H7 (cell line): ENCODE measurements at regions not wholly inside any gene's neighbourhood (a gene's known extent, or its start where the extent isn't known, plus 50 kb on each side); places are given as distances from the start of the nearest gene placed in this dataset.

ENCODE experiments used
- DNase-seq: peaks from one replicate; pipeline ENCODE4 v3.0.0; 2012
- H3K27me3 ChIP-seq: 2 replicates; pipeline ENCODE4 v1.6.0; 2011; ENCODE audit warnings: mild to moderate bottlenecking, low read length; ENCODE audit not compliant: control insufficient read depth, insufficient read depth
- H3K36me3 ChIP-seq: replicated peaks from 2 replicates; pipeline ENCODE4 v1.5.1; 2011; ENCODE audit warnings: low read length; ENCODE audit not compliant: control insufficient read depth, insufficient read depth
- H3K4me3 ChIP-seq: 2 replicates; pipeline ENCODE4 v1.5.1; 2011; ENCODE audit warnings: low read depth, mild to moderate bottlenecking, control low read depth, low read length, moderate library complexity; ENCODE audit not compliant: insufficient read depth

DNA sequence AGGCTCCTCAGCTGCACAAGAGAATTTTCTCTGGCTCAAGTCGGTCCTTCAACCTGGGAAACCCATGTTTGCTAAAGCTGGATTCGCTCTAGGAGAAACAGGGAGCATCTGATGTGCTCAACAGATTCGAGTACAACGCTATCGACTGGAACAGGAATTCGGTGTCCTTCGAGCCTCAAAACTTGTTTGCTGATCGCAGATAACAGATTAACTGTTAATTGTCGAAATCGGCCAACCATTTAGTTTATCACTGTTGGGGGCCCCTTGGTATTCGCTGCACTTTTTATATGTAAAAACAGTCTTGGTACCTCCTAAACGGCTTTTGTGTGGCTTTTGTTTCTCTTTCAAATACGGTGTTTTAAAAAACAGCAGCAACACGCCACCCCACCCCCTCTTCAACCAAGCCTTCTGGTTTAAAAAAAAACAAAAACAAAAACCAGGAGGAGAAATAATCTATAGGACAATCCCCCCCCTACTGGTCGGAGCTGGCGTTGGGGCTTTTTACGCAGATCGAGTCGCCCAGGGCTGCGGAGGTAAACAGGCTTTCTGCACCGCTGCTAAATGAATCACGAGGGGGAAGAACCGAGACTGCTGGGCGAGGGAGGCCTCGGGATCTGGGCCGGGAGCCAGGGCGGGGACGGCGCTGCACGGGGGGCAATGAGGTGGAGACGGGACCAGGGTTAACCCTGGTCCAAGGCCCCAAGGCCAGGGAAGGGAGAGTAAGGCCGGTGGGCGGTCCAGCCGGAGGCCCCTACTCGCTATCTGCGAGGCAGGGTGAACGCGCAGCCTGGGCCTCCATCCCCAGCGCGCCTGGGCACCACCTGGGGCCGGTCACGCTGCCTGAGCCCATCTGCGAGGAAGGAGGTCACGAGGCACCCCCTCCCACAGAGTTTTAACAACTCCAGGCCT lies 71.7 kb upstream of the BCOR start:
- DNase-seq, result peak; percentile 92
- peak overlapping the region; percentile 24 for H3K4me3 ChIP-seq
- peaks cover 53% of the 10 kb centered on the region for H3K27me3 ChIP-seq
- H3K36me3 ChIP-seq, result no peaks in the 10 kb centered on the region

GRCh38 chrX:40168480-40169011 lies 70.8 kb upstream of the BCOR start:
- peak; percentile 80 for DNase-seq
- H3K4me3 ChIP-seq, result peak overlapping the region; percentile 32
- H3K36me3 ChIP-seq, result no peaks in the 10 kb centered on the region
- peaks cover 55% of the 10 kb centered on the region for H3K27me3 ChIP-seq

GRCh38 chrX:40167850-40168479 lies 70.2 kb upstream of the BCOR start:
- Histone ChIP-seq H3K36me3 (no peaks in the 10 kb centered on the region), H3K4me3 (peak overlapping the region; percentile 32), H3K27me3 (peaks cover 51% of the 10 kb centered on the region)
- peak; percentile 90 for DNase-seq

DNA sequence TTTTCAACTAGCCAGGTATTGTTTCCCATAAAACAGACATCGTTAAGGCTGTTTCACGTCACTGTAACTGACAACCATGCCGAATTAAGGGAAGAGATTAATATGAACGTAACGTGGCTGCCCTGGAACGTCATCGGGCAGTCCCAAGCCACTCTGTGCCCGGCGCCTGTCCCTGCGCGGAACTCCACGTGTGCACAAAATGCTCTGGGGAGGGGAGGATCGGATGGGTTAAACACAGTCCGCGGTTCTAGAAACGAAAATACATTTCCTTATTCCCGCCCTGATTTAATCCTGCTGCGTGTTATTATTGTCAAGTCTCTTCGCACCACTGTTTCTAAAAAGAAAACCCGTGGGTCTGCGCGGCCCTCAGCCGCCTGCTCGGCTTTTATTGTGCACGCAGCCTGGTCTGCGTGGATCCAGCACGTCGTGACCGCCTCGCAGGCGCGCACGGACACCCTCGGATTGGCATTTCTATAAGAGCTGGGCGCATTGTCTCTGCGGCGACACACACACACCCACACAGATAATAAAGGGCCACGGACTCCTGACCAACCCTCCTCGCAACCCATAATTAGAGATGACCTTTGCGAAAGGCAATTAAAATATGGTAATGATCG lies 69.6 kb upstream of the BCOR start:
- H3K4me3 ChIP-seq, result peak overlapping the region; percentile 32; the same call in 1 of the 2 replicates
- no peak for DNase-seq

GRCh38 chrX:40166582-40166981 lies 68.8 kb upstream of the BCOR start:
- H3K36me3 ChIP-seq, result no peaks in the 10 kb centered on the region
- H3K27me3 ChIP-seq, result peaks cover 43% of the 10 kb centered on the region
- peak; percentile 66 for DNase-seq
- no peak overlapping the region for H3K4me3 ChIP-seq

More for the DNA sequence above, 69.6 kb upstream of the BCOR start:
- Histone ChIP-seq H3K27me3 (peaks cover 51% of the 10 kb centered on the region), H3K36me3 (no peaks in the 10 kb centered on the region)

- no peaks in the 10 kb centered on the region for H3K36me3 ChIP-seq
- H3K4me3 ChIP-seq, result no peak overlapping the region
- peaks cover 38% of the 10 kb centered on the region for H3K27me3 ChIP-seq
- no peak for DNase-seq
These were observed 68.1 kb upstream of the BCOR start for GRCh38 chrX:40165861-40166260.

DNA sequence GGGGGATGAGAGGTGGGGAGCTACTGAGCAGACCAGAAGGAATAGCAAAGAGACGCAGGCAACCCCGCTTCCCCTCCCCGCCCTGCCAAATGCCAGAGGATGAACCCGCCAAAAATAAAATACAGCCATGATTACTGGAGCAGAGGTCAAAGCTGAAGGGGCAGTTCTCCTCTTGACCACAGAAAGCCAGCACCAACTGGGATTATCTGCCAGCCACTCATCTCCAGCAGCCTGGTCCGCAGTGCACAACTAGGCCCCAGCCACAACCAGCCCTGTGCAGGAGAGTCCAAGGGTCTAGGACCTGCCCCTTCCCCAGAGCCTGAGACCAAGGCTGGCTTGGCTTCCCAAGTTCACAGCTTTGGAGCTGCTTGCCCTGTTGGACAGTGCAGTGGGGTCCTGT lies 67.4 kb upstream of the BCOR start:
- H3K36me3 ChIP-seq, result no peaks in the 10 kb centered on the region
- peaks cover 34% of the 10 kb centered on the region for H3K27me3 ChIP-seq
- H3K4me3 ChIP-seq, result no peak overlapping the region
- no peak for DNase-seq

- DNase-seq, result no peak
- H3K4me3 ChIP-seq, result no peak overlapping the region
- H3K27me3 ChIP-seq, result peaks cover 34% of the 10 kb centered on the region
These were observed 67.0 kb upstream of the BCOR start for GRCh38 chrX:40164751-40165150.

DNA sequence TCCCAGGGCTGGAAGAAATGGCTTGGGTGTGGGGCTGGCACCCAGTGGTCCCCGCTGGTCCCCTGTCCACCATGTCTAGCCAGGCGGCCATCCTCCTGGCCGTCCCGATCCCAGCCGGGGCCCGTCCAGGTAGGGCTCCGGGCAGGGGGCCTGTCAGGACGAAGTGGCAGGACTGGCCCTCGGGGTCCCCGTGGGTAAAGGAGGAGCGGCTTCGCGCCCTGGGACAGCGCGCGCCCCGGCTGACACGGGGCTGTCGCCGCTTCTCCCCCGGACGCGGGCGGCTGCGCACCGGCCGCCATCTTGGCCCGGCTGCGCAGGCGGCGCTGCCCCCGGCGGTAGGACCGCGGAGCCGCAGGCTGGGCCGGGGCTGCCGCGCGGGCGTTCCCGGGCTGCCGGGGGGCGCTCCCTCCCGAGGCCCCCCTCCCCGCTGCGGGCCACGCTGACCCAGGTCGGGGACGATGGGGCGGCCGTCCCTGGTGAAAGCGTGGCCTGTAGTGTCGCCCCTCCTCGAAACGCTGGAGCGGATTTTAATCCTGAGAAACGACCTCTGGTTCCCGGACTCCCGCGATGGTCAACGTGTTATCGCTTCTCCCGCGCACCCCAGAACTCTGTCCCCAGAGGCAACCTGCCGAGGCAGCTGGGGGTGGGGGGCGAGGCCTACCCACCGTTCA lies 60.4 kb upstream of the BCOR start:
- DNase-seq, result peak; percentile 97
- Histone ChIP-seq H3K36me3 (no peaks in the 10 kb centered on the region), H3K4me3 (peak overlapping the region; percentile 44), H3K27me3 (peaks cover 34% of the 10 kb centered on the region; the same call in 1 of the 2 replicates)

More at GRCh38 chrX:40164751-40165150, 67.0 kb upstream of the BCOR start:
- H3K36me3 ChIP-seq, result no peaks in the 10 kb centered on the region

DNA sequence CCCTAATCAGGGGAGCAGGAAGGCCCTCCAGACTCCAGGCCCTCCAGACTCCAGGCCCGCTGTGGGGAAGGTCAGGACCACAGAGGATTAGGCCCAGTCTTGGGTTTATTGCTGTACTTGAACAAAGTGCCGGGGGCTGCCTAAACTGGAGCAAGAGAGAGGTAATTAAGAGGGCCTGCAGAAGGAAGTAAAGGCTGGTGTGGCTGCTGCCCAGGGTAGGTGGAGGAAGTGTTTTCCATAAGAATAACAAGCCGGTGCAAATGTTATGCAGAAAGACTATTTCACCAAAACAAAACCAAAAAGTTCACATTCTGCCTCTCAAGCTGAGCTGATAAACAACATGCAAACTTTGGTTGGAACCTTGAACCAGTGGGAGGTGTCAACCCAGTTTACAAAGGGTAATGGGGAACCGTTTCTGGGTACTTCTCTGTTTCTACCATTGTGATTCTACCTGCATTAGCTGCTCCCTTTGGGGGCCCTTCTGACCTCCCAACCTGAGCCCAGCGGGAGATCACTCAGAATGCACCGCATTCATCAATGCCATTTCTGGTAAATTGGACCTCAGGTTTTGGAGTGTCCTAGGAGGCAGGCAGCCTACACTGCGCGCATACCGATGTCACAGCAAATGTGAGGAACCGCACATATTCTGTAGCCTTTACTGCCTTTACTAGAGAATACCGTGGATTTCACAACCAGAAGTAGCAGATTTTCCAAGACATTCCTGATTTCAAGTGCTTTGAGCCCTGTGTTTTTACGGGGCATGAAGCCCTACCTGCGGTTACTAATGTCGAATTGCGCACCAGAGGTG lies 59.7 kb upstream of the BCOR start:
- peak; percentile 83 for DNase-seq
- peaks cover 34% of the 10 kb centered on the region; the same call in 1 of the 2 replicates for H3K27me3 ChIP-seq
- peak overlapping the region; percentile 61 for H3K4me3 ChIP-seq
- no peaks in the 10 kb centered on the region for H3K36me3 ChIP-seq

GRCh38 chrX:40156470-40157227 lies 58.9 kb upstream of the BCOR start:
- Histone ChIP-seq H3K4me3 (peak overlapping the region; percentile 61), H3K27me3 (peaks cover 41% of the 10 kb centered on the region; the same call in 1 of the 2 replicates), H3K36me3 (no peaks in the 10 kb centered on the region)
- DNase-seq, result peak; percentile 86

DNA sequence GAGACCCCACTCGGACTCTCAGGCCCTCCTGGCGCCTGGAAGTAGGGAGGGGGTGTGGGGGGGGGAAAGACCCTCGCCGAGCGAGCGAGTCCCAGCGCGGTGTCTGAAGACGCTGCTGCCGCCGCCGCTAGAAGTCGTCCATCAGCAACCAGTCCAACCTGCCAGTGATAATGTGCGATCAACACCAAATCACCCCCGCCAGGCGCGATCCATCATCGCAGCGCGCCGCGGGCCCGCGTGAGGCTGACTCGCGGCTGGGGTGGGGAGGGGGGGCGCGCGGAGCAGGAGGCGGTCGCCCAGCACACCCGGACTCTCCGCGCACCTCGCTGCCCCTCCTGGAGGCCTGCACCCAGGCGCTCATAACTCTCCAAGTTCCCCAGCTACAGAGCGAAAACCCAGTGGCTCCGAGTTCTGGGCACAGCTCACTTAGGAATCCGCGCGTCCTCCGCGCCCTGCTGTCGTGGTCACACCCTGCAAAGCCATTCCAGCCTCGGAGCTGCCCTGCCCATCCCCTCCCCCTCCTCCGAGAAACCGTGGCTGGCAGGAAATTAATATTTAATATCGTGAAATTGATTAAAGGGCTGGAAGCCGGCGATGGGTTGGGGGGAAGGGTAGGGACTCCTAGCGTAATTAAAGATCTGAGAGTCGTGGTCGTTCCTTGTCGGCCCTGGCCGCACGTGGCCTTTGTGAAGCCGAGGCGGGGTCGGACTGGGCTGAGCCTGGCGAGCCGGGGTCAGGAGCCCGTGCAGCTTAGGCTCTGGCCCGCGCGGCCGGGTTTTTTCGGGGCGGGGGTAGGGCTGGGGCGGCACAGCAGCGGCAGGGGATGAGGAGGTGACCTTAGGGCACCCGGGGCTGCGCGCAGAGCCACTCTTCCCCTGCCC lies 58.1 kb upstream of the BCOR start:
- no peaks in the 10 kb centered on the region for H3K36me3 ChIP-seq
- H3K4me3 ChIP-seq, result peak overlapping the region; percentile 61
- H3K27me3 ChIP-seq, result peaks cover 49% of the 10 kb centered on the region
- DNase-seq, result peak; percentile 78
